ENCODE measurements at regions not wholly inside any gene's neighbourhood (a gene's known extent, or its start where the extent isn't known, plus 50 kb on each side); places are given as distances from the start of the nearest gene placed in this dataset.

DNA sequence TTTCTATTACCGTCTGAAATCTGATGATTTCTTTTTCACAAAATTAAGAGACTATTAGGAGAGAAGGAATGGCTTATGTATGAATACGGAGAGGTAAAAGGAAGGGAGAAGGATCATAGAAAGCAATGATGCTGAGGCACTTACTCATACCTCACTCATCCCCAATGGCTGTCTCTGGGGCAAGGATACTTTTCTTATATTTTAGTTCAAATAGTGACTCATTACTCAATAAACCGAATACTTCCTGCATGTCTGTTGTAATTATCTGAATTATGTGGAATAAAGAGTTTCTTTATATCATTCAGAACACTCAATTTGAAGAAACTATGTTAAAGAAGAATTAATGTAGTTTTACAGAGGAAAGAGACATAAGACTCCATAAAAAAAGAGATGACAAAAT lies 284.5 kb upstream of the NUDT12 start:
- Mint-ChIP-seq H3K4me1 (no peaks in the 10 kb centered on the region), H3K27ac (no peak overlapping the region), H3K4me3 (no peak overlapping the region), H3K9me3 (ENCODE audit: insufficient read depth) (no peaks in the 10 kb centered on the region), H3K27me3 (no peaks in the 10 kb centered on the region)
- Histone ChIP-seq H4K20me1 (ENCODE audit: control insufficient read depth, insufficient read depth, low read length, poor library complexity, severe bottlenecking) (no peaks in the 10 kb centered on the region), H3K9ac (ENCODE audit: low read length) (no peak overlapping the region), H3K36me3 (replicated peaks in 1 of 2; ENCODE audit: control extremely low read depth in 1 of 2, control insufficient read depth in 1 of 2, extremely low read depth in 1 of 2, insufficient read depth in 2 of 2, low read length in 1 of 2) (no peaks in the 10 kb centered on the region), H3K79me2 (ENCODE audit: control insufficient read depth, insufficient read depth, low read length) (no peaks in the 10 kb centered on the region), H2AFZ (ENCODE audit: insufficient read depth, low read depth, low read length, poor library complexity, severe bottlenecking) (no peak overlapping the region), H3K27me3 (replicated peaks in 1 of 4; ENCODE audit: control extremely low read depth in 1 of 4, control insufficient read depth in 3 of 4, insufficient read depth in 4 of 4, low read length in 3 of 4) (no peaks in the 10 kb centered on the region), H3K27ac (ENCODE audit: low read length in 2 of 2) (no peak overlapping the region), H3K9me3 (ENCODE audit: control extremely low read depth in 1 of 3, control insufficient read depth in 2 of 3, insufficient read depth in 1 of 3, low read length in 2 of 3) (no peaks in the 10 kb centered on the region), H3K4me3 (ENCODE audit: control extremely low read depth in 1 of 5, extremely low read depth in 1 of 5, insufficient read depth in 1 of 5, low read depth in 2 of 5, low read length in 4 of 5) (no peak overlapping the region), H3K4me2 (replicated peaks; ENCODE audit: low read depth, low read length, poor library complexity, severe bottlenecking) (no peak overlapping the region), H3K4me1 (ENCODE audit: control insufficient read depth in 2 of 2, insufficient read depth in 2 of 2, low read length in 2 of 2) (no peaks in the 10 kb centered on the region)
- DNase-seq = no peak
- intact Hi-C loops (cut with micrococcal nuclease) = no loop called here
- ChIA-PET POLR2A (no interaction called here), CTCF (no interaction called here)
- ATAC-seq (ENCODE audit: low read depth) = no peak
- WGBS (ENCODE audit: insufficient coverage) = no CpG with 5 or more reads among the region's 3 CpGs
- TF ChIP-seq EZH2 (IDR thresholded peaks at IDR 0.05; ENCODE audit: borderline replicate concordance, insufficient read depth, low read depth, low read length, poor library complexity, severe bottlenecking) = no peak
- TF ChIP-seq CTCF (IDR thresholded peaks at IDR 0.05) = no peak

GRCh38 chr5:103842936-103843335 lies 280.3 kb upstream of the NUDT12 start:
- intact Hi-C loops (cut with micrococcal nuclease) = no loop called here
- Histone ChIP-seq H3K9me3 (ENCODE audit: control extremely low read depth in 1 of 3, control insufficient read depth in 2 of 3, insufficient read depth in 1 of 3, low read length in 2 of 3) (no peaks in the 10 kb centered on the region), H3K27me3 (replicated peaks in 1 of 4; ENCODE audit: control extremely low read depth in 1 of 4, control insufficient read depth in 3 of 4, insufficient read depth in 4 of 4, low read length in 3 of 4) (no peaks in the 10 kb centered on the region), H3K4me1 (ENCODE audit: control insufficient read depth in 2 of 2, insufficient read depth in 2 of 2, low read length in 2 of 2) (no peaks in the 10 kb centered on the region), H4K20me1 (ENCODE audit: control insufficient read depth, insufficient read depth, low read length, poor library complexity, severe bottlenecking) (no peaks in the 10 kb centered on the region), H3K27ac (ENCODE audit: low read length in 2 of 2) (no peak overlapping the region), H2AFZ (ENCODE audit: insufficient read depth, low read depth, low read length, poor library complexity, severe bottlenecking) (no peak overlapping the region), H3K36me3 (replicated peaks in 1 of 2; ENCODE audit: control extremely low read depth in 1 of 2, control insufficient read depth in 1 of 2, extremely low read depth in 1 of 2, insufficient read depth in 2 of 2, low read length in 1 of 2) (no peaks in the 10 kb centered on the region), H3K9ac (ENCODE audit: low read length) (no peak overlapping the region), H3K79me2 (ENCODE audit: control insufficient read depth, insufficient read depth, low read length) (no peaks in the 10 kb centered on the region), H3K4me3 (ENCODE audit: control extremely low read depth in 1 of 5, extremely low read depth in 1 of 5, insufficient read depth in 1 of 5, low read depth in 2 of 5, low read length in 4 of 5) (no peak overlapping the region), H3K4me2 (replicated peaks; ENCODE audit: low read depth, low read length, poor library complexity, severe bottlenecking) (no peak overlapping the region)
- Mint-ChIP-seq H3K9me3 (ENCODE audit: insufficient read depth) (no peaks in the 10 kb centered on the region), H3K27ac (no peak overlapping the region), H3K4me1 (no peaks in the 10 kb centered on the region), H3K4me3 (no peak overlapping the region), H3K27me3 (no peaks in the 10 kb centered on the region)
- ATAC-seq (ENCODE audit: low read depth) (no peak), DNase-seq (no peak)
- ChIA-PET CTCF (interaction anchor here (1.0 kb wide), 1 partner anchor 10 kb away, joined by 3 read pairs; no protein-coding TSS in a partner anchor), POLR2A (no interaction called here)
- TF ChIP-seq CTCF (IDR thresholded peaks at IDR 0.05) = no peak
- TF ChIP-seq EZH2 (IDR thresholded peaks at IDR 0.05; ENCODE audit: borderline replicate concordance, insufficient read depth, low read depth, low read length, poor library complexity, severe bottlenecking) = no peak
